GM18519 (cell line): ENCODE measurements at regions not wholly inside any gene's neighbourhood (a gene's known extent, or its start where the extent isn't known, plus 50 kb on each side); places are given as distances from the start of the nearest gene placed in this dataset.
"Not testable (repeated sequence)": the region's sequence is repeated elsewhere in the genome, so short reads cannot be mapped to it uniquely, and the experiment has no call there.

ENCODE experiments used
- ATAC-seq: cut with Tn5 transposase; IDR thresholded peaks from one replicate; pipeline ENCODE4 v1.9.1; 2021; ENCODE audit warnings: mild to moderate bottlenecking, moderate library complexity; ENCODE audit not compliant: unreplicated experiment, low FRiP score

- no peak for ATAC-seq
These were observed 100.0 kb upstream of the MAN1A1 start for GRCh38 chr6:119449331-119450156.

GRCh38 chr6:119447921-119448320, 98.4 kb upstream of the MAN1A1 start:
- no peak for ATAC-seq

DNA sequence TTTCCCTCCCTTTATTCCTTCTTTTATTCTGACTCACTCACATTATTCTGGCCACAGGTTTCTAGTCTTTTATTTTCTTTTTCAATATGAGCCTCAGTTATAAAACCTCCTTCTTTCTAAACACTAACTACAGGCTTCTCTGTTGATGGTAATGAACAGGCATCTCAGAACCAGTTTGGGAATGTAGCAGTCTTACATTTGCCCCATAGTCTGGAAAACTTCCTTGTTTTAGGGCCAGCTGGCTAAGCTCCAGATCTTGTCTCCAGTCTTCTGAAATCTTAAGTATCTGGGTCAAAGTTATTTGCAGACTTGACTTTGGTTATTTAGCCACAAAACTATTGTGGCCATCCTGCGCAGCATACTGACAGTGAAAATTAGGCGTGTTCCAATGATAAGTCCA, 97.0 kb upstream of the MAN1A1 start:
- ATAC-seq = no peak

DNA sequence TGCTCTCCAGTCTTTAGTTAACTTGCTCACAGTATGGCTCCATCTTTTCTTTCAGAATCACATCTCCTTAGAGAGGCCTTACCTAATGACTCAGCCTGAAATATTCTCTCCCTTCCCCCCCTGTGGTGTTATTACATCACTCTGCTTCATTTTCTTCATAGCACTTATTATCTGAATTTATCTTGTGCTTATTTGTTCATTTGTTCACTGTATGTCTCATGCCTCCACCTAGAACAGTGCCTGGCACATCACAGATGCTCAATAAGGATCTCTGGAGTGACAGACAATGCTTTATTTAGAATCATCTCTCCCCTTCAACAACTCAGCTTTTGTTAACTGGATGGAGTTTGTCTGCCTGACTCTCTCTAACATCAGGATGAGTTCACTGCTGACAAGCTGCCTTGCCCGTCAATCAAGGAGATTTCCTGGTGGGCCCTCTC, 96.6 kb upstream of the MAN1A1 start:
- no peak for ATAC-seq

DNA sequence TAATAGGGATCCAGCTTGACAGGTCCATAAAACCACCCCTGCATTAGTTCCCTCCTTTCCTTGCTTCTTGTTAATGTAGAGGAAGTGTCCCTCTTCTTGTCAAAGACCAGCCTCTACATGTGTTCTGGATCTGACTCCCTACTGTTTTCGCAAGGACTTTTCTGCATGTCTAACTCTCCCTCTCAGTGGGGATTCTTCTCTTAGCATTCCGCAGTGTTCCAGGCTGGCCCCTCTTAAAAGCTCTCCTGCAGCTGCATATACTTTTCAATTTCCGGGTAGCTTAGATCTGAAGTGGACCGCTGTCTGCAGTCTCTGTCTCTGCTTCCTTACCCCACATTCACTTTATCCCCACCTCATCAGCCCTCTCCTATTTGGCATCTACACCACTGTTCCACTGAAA, 96.1 kb upstream of the MAN1A1 start:
- ATAC-seq = no peak

DNA sequence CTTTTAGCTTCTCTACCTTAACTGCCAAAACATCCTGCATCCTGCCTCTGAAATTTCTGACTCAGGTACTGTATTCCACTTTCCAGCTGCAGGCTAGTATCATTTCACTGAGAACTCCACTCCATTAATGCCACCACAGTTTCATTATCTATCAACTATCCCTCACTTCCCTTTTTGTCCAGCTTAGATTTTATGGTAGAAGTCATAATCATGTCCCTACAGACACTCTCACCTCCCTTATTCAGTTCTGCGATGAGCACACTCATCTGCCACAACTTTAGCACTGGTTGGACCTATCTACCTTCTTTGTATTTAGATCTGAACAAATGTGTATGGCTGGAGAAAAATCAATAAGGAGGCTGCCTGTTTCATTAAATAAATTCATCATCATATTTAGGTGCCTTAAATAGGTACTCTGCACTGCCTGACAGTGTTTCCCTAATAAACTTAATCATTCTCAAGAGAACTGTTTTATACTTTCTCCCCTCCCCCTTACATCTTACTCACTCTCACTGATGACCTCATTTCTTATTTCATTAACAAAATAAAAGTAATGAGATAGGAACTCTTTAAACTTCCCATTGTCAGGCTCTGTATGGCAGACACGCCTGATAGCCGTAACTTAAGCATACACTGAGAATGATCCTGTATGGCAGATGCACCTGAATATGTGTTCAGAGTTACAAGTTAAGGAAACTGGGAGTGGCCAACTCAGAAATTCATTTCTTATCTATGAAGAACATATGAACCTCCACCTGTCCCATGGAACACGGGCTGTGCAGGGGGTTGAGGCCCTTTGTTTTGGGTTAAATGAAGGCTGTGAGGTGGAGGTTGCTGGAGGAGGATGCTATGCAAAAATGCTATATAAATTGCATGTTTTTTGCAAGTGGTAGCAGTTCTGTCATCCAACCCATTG, 95.3 kb upstream of the MAN1A1 start:
- peak; percentile 77 for ATAC-seq

GRCh38 chr6:119443993-119444641, 94.6 kb upstream of the MAN1A1 start:
- no peak for ATAC-seq

GRCh38 chr6:119442776-119443184, 93.2 kb upstream of the MAN1A1 start:
- ATAC-seq = no peak

DNA sequence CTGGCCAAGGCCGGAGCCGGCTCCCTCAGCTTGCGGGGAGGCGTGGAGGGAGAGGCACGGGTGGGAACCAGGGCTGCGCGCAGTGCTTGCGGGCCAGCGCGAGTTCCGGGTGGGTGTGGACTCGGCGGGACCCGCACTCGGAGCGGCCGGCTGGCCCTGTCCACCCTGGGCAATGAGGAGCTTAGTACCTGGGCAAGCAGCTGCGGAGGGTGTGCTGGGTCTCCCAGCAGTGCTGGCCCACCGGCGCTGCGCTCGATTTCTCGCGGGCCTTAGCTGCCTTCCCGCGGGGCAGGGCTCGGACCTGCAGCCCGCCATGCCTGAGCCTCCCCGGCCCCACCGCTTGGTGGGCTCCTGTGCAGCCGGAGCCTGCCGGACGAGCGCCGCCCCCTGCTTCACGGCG, 91.4 kb upstream of the MAN1A1 start:
- no peak for ATAC-seq

DNA sequence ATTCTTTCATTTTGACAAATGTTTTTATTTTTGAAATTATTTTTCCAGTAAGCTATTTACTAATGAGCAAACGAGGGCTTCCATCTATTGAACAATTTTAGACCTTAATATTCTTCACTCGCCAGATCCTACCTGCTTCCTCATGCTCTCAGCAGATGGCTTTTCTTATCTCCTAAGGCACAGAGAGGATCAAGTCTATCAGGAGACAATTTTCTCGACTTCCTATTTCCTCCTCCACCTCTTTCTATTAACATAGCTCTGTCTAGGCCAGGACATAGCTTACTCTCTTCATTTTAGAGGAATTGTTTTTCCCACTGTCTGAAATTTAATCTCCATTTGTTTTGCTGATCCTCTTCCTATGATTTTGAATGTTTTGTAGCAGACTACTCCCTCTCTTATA, 87.0 kb upstream of the MAN1A1 start:
- ATAC-seq = no peak

DNA sequence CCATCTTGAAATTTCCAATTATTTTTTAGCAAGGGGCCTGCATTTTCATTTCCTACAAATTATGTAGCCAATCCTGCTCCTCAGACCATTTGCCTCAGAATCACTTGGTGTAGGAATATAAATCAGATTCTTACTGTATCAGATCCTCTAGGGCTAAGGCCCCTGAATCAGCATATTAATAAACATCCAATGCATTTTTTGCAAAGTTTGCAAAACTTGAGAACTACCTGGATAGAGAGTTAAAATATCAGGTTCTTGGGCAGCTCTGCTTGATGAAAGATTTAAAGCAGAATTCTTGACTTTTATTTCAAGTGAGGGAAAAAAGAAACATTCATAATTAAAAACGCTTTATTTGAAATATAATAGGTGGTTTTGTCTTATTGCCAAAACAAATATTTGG, 82.2 kb upstream of the MAN1A1 start:
- no peak for ATAC-seq

DNA sequence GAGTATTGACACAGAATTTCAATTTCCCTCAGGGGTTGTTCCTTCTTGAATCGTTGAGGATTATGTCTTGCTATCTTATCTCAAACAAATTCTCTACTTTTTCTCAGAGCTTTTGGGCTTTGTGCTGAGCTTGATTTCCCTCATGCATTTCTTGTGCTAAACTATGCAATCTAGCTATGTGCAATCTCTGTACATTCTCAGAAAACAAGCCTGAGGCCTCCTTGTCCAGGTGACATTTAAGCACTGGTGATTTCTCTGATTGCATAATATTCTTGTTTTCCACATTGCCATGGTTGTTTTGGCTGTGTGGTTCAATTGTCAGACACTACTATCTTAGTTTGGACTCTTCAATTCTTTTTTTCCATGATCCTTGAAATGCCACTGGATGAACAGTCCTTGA, 81.2 kb upstream of the MAN1A1 start:
- ATAC-seq = no peak

GRCh38 chr6:119428633-119429032, 79.1 kb upstream of the MAN1A1 start:
- ATAC-seq = no peak

DNA sequence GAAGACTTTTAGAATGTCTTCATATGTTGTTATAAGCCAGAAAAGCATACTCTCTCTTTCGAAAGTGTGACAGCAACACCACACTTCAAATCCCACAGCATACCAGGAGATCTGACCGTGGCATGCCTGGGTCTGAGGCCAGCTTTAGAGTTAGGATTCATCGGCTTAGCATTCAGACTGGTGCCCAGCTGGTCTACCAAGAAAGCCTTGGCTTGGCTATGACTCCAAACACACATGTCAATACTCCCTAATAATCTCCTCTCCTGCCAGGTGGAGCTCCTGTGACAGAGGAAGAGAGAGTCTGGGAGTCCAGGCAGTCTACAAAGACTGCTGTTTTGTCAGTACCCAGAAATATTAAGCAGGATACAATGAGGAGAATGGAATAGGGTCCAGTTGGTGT, 77.1 kb upstream of the MAN1A1 start:
- no peak for ATAC-seq

- no peak for ATAC-seq
These were observed 74.4 kb upstream of the MAN1A1 start for GRCh38 chr6:119423996-119424395.

DNA sequence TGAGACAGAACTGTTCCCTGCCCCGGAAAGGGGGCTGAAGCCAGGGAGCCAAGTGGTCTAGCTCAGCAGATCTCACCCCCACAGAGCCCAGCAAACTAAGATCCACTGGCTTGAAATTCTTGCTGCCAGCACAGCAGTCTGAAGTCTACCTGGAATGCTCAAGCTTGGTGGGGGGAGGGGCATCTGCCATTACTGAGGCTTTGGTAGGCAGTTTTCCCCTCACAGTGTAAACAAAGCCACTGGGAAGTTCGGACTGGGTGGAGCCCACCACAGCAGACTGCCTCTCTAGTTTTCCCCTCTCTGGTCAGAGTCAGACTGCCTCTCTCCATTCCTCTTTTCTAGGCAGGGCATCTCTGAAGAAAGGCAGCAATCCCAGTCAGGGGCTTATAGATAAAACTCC, 68.5 kb upstream of the MAN1A1 start:
- ATAC-seq = not testable (repeated sequence)

DNA sequence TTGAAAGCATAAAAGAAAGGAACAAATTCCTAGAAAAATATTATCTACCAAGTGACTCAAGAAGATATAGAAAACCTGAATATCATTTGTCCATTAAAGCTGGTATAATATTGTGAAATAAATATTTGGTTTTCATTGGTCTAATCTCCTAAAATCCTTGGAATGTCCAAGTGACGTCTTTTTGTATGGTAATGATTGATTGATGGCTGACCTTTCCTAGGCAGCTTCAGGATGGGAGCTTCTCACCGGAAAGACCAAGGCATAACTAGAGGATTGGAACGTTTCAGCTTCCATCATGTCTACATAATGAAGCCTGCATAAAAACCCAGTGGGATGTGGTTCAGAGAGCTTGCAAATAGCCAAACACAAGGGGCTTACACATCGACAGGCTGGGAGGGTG, 57.6 kb upstream of the MAN1A1 start:
- ATAC-seq = no peak

DNA sequence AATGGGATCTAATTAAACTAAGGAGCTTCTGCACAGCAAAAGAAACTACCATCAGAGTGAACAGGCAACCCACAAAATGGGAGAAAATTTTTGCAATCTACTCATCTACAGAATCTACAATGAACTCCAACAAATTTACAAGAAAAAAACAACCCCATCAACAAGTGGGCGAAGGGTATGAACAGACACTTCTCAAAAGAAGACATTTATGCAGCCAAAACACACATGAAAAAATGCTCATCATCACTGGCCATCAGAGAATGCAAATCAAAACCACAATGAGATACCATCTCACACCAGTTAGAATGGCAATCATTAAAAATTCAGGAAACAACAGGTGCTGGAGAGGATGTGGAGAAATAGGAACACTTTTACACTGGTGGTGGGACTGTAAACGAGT, 55.6 kb upstream of the MAN1A1 start:
- not testable (repeated sequence) for ATAC-seq
